ENCODE measurements at regions not wholly inside any gene's neighbourhood (a gene's known extent, or its start where the extent isn't known, plus 50 kb on each side); places are given as distances from the start of the nearest gene placed in this dataset.

DNA sequence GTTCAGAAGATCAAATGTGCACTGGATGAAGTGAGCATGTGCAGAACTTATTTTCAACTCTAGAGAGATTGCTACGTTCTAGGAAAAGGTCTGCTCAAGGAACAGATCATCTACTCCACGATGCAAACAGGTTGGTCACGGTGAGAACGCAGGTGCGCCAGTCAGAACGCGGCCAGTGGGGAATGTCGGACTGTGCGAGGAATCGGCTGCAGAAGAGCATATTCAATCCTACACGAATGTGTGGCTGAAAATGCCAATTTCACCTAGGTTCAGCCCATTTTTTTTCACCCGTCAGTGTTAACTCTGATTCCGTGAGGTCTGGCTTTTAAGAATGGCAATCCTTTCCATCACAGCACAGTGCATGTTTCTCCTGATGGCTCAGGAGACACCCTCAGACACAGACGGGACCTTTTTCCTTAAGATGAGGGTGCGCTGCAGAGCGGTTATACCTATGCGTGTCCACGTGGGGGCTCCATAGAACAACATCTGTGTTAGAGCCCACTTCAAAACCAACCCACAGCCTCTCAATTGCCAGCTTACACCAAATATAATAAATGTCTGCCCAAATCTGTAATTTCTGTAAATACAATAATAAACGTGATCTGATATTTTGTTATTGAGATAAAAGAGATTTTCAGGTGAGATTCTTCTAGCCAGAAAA is 250.4 kb downstream of the FOXA2 start:
- DNase-seq (ENCODE audit: low read depth in 2 of 3, low spot score in 2 of 3): peak in 2 of 3 donors; percentile 58 to 76

DNA sequence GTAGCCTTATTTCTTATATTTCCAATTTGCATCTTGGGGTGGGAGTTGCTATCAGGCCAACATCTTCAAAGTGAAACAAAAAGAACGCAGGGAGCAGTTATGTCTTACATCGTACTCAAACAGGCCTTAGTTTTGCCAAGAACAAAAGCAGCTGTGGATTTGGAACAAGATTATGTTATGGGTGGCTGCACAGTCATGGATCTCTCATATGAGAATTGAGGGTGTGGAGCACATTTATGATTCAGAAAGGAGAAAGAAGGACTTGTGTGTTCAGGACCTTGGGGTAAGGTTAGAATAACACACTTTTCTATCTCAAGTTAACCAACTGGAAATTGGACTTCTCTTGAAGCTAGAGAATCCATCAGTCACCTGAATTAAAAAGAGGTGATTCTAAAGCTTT is 259.9 kb downstream of the FOXA2 start:
- DNase-seq (ENCODE audit: low read depth in 2 of 3, low spot score in 2 of 3): no peak

DNA sequence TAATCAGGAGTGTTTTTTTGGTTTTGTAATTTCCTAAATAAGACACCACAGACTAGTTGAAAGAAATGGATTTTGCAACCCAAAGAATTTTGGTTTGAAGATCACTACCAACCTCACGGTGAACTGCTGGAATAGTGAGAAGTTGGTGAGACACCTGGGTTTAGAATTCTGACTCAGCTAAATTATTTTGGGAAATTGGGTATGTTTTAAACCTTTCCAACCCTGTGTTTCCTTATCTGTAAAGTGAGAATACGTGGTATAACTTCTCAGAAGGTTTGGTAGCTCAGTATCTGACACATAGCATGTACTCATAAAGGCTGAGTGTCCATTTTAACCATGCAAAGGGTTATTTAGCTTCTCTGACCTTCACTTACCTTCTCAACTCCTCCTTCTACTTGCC is 261.9 kb downstream of the FOXA2 start:
- no peak for DNase-seq (ENCODE audit: low read depth in 2 of 3, low spot score in 2 of 3)

DNA sequence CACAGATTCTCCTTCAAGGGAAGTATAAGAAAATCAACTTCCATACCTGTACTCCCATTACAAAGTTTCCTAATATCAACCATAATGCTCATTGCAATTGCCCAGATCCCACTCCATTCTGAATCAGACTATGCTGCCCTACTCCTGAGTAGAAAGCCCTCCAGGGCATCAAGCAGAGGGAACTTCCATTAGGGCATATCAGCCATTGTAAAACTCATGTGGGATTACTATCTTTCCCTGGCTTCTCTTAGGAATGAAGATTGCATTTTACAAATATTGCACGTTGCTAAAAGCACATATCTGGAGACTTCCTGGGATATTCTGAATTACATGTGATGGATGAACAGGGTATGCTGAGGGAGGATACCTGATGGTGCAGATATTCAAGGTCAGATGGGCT is 263.2 kb downstream of the FOXA2 start:
- DNase-seq (ENCODE audit: low read depth in 2 of 3, low spot score in 2 of 3): no peak

DNA sequence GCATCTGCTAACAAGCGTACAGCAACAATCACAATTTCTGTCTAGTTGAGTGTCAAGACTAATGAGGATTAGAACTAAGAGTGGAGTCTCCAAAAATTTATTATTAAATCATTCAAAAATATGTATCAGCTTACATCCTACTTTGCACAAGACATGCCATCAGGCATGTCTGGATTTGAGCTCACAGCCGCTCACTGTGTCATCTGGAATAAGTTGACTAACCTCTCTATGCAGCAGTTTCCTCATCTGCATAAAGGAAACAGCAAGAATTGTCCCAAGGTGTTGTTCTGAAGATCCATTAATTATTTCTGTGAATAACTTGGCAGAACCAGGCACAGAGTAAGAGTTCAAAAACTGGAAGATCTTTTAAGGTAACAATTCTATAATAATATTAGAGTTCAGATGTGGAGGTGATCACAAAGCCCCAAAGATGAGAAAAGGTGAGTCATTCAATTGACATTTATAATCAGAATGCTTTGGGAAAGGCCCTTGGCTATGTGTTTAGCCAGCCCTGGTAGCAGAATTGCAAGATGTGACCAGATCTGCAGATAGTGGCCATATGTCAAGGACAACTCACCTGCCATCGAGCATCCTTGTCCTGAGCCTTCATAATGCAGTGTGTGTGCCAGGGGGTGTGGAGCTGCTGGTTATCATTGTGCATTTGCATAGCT is 264.0 kb downstream of the FOXA2 start:
- DNase-seq (ENCODE audit: low read depth in 2 of 3, low spot score in 2 of 3): no peak

DNA sequence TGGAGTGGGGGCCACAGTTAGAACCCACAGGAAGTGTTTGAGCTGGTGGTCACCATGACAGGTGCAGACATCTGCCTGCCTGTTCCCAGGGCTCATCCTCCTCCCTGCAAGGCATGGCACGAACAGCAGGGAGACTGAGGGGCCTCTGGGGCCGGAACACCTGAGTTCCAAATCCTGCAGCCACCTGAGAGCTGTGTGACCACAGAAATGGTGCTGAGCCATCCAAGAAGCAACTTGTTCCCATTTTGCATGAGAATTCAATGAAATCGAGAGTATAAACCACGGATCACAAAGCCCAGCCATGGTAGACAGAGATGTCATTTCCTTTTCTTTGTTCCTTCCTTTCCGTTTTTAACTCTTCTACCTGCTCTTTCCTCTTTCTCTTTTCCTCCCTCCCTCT is 268.6 kb downstream of the FOXA2 start:
- DNase-seq (ENCODE audit: low read depth in 2 of 3, low spot score in 2 of 3): no peak

DNA sequence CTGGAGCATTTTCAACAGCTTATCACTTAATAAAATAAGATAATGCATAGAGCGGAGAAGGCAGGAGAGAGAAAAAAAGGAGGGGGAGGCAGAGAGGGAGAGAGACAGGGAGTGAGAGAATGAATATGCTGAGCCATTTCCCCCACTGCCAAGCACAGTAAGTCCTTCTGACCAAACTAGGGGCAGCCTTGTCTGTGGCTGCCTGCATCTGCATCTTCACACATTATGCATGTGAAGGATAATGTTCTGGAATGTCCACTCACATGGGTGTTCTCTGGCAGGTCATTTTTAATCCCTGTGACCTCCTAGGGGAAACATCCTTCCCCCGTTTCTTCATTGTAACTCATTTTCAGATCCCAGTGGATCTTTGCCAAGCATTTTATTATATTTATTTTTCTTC is 269.3 kb downstream of the FOXA2 start:
- no peak for DNase-seq (ENCODE audit: low read depth in 2 of 3, low spot score in 2 of 3)

DNA sequence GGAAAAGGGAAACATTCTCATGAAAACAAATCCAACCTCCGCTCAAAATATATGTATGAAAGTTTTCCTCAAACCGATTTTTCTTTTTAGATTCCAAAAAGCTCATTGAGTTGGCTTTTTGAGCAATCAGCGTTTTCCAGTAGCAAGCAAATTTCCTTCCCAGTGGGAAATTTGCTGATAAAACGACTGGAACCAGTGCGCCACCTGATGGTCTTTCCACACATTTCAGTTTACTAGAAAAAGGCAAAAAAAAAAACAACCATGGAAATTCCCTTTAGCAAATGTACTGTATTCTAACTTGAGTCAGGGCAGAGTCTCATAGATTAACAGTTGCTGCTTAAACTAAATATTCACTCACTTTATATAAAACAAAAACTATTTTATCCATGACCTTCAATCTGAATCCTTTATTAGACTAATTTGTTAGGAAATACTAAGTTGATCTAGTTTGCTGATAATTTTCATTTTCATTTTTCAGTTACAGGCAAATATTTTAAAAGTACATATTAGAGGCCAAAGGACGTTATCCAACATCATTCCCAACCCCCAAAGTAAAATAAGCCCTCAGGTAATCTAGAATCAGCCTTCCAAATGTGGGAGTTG is 271.5 kb downstream of the FOXA2 start:
- DNase-seq (ENCODE audit: low read depth in 2 of 3, low spot score in 2 of 3): peak in 2 of 3 donors; percentile 18 to 24

DNA sequence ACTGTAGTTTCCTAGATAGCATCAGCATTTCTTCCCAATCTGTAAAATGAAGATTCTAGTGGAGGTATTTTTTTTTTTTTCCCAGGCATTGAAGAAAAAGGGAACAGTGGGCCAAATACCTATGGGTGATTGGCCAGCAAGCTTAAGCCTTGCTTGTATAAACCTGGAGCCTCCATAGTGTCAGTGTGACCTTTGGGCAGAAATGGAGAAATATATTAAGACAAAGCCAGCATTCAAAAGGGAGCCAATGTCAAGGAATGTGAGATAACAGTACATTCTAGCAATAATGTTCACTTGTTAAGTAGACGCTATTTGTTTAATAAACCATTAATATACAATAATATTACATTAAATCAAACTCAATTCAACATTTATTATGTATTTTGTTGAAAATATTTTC is 275.4 kb downstream of the FOXA2 start:
- DNase-seq (ENCODE audit: low read depth in 2 of 3, low spot score in 2 of 3): no peak

DNA sequence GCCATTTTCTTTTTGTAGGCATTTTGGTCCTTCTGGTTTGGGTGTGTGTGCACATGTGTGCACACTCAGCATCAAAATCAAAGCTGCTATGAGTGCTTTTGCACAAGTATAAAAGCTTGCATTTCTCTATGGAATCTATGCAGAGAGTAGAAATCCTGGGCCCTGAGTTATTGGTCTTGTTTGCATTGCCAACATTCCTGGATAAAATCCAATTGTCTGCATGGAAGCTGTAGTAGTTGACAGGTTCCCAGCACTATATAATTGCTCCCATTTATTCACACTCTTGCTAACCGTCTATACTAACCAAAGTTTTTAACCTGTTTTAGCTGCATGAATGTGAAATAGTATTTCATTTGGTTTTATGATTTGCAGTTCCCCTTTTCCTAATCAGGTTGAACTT is 277.0 kb downstream of the FOXA2 start:
- no peak for DNase-seq (ENCODE audit: low read depth in 2 of 3, low spot score in 2 of 3)

DNA sequence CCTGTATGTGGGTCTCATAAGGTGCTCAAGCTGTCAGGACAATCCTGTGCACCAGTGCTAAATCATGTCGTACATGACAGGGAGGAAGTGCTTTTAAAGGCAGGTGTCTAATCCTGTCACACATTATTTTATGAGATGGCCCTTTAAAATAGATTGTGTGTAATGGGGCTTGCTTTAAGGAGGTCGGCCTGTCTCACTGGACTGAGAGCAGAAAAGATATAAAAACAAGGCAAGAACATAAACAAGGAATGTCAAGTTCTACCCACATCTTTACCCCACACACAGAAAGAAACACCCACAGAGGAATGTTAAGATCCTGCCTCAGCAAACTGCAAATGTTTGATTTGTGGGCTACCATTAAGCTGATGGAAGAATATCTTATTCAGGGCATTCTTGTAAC is 279.0 kb downstream of the FOXA2 start:
- no peak for DNase-seq (ENCODE audit: low read depth in 2 of 3, low spot score in 2 of 3)

DNA sequence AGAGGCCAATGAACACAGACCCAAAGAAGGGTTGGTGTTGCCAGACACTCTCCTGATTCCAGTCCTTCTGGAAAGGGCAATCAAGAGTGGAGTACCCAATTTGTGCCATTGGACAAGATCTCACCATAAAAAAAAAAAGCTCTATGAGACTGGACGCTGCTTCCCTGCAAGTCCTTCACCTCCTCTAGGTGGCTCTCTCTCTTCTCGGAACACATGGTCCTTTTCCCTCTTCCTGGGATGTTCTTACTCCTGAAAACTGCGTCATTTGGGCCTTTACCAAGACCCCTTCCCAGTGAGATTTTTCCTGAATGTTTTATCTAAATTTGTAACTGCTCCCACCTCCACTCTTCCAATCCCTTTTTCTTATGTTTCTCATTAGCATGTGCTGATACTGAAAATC is 280.8 kb downstream of the FOXA2 start:
- no peak for DNase-seq (ENCODE audit: low read depth in 2 of 3, low spot score in 2 of 3)

DNA sequence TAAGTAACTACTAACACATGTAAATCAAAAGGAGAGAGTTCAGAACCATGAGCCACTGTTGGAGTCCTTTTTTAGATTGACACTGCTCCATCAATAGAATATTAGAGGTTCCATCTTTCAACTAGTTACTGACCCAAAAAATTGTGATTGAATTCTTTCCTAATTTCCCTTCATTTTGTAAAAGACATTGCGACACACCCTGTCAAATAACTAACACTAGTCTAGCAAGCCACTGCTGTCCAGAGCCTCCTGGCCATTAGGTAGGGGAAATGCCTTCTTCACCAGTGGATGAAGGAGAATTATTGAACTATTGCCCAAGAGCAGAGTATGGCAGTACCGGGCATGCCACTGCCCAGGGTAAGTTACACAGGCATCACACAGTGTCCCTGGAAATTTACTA is 282.3 kb downstream of the FOXA2 start:
- no peak for DNase-seq (ENCODE audit: low read depth in 2 of 3, low spot score in 2 of 3)

DNA sequence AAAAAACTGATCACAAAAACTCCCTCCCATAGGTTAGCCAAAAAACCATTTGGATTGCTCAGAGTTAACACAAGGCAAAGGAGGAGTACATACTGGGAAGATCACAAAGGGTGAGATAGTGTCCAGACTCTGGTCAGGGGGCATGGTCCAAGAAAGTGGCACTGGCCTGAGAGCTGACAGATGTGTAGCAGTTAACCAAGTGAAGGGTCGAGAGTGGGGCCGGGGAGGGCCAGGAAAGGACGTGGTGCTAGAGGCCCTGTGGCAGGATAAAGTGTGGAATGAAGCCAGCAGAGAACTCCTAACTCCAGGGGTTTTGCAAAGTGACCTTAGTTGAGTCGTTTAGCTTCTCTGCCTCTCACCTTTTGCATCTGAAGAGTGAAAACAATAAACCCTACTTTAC is 290.5 kb downstream of the FOXA2 start:
- DNase-seq (ENCODE audit: low read depth in 2 of 3, low spot score in 2 of 3): no peak

DNA sequence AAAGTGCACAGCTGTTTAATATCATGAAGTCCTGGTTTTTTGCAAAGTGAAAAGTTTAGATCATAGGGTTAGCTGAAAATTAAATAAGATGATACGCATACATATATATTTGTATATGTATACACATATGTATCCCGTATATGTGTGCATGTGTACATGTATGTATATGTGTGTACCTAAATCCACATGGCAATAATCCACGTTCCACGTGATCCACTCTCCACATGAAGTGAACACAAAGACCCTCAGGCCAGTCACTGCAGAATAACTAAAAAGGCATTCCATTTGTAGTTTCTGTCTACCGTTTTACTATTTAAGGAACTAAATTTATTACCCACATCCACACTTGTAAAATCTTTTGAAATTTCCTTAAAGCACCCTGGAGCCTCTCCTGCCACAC is 294.9 kb downstream of the FOXA2 start:
- no peak for DNase-seq (ENCODE audit: low read depth in 2 of 3, low spot score in 2 of 3)

DNA sequence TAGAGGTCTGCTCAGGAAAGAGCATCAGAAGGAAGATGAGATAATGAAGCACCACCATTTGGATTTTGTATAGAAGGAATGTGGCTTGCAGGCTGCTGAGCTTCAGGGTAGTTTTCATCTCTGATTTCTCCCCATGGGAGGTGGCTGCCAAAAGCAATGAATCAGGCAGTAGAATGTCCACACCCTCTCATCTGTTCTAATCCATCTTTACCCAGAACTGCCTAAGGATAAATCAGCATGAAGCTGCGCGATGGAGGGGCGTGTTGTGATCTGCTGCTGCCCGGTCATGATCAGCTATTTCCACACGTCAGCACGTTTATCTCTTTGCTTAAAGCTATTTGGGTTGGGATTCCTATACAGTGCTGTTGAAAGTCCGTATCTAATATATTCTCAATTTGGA is 295.4 kb downstream of the FOXA2 start:
- DNase-seq (ENCODE audit: low read depth in 2 of 3, low spot score in 2 of 3): no peak

DNA sequence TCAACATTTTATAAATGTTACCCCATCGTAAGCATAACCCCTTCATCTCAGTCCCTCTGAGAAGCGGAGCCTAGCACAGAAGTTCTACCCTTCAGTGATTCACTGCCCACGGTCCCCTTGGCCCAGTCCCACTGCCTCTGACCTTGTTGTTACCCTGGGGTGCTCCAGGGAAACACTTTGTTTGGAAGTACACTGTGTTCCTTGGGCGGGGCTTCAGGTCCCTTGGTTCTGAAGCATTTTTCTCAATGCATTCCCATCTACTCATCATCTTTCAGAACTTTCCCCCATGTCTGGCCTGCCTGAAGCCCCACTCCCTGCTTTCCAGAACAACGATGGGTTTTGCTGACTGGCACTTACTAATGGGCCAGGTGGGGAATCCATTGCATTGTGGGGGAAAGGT is 296.2 kb downstream of the FOXA2 start:
- DNase-seq (ENCODE audit: low read depth in 2 of 3, low spot score in 2 of 3): no peak

DNA sequence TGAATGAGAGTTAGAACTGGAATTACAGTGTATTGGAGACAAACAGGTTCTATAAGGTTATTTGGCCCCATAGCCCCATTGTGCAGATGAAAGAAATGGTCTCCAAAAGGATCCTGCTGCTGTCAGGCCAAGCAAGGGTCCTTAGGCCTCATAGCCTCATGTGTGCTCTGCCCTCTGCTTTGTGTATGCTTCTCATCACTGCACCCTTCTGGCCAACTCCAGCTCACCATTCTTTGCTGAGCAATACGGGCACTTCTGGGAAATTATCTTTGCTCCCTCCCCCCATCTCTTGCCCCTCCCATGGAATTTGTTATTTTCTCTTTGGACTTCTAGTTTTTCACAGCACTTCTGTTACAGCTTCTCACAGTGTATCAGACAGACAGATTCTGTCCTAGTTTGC is 298.8 kb downstream of the FOXA2 start:
- DNase-seq (ENCODE audit: low read depth in 2 of 3, low spot score in 2 of 3): no peak

DNA sequence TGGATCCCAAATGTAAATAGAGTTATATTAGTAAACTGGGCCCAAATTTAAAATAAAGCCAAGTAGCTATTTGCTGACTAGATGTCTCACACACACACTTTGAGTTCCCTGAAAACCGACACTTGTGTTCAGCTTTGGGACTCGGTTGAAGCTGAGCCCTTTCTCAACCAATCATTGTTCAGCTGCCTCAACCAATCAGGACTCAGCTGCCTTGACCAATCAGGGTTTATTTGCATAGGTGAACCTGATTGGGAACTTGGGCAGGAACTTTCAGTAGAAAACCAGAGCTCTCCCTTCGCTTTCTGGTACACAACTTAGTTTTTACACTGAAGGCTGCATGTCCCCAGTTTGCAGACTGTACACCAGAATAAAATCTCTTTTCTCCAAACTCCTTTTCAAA is 301.7 kb downstream of the FOXA2 start:
- DNase-seq (ENCODE audit: low read depth in 2 of 3, low spot score in 2 of 3): no peak

DNA sequence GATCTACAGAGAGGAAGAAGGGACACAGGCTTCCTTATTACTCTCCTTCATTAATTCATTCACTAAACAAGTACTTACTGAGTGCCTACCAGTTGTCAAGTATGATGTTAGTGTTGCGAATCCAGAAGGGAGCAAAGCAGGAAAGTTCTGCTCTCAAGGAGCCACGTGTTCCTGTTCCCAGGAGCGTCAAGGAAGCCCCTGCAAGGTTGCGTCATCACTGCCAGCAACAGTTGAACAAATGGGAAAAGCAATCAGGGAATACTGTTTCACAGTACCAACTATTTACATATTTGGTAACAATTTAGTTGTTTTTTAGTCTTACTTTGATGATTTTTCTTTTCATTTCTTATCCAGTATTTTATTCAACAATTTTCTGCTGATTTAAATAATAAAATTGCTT is 310.0 kb downstream of the FOXA2 start:
- DNase-seq (ENCODE audit: low read depth in 2 of 3, low spot score in 2 of 3): no peak

DNA sequence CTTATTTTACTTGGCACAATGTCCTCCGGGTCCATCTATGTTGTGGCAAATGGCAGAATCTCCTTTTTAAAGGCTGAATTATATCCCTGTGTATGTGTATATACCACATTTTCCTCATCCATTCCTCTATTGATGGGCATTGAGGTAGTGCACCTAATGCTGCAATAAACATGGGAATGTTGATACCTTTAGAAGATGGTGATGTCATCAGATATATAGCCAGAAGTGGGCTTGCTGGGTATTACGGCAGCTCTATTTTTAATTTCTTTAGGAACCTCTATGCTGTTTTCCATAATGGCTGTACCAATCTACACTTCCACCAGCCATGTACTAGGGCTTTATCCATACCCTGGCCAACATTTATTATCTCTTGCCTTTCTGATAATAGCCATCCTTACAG is 315.7 kb downstream of the FOXA2 start:
- DNase-seq (ENCODE audit: low read depth in 2 of 3, low spot score in 2 of 3): no peak

DNA sequence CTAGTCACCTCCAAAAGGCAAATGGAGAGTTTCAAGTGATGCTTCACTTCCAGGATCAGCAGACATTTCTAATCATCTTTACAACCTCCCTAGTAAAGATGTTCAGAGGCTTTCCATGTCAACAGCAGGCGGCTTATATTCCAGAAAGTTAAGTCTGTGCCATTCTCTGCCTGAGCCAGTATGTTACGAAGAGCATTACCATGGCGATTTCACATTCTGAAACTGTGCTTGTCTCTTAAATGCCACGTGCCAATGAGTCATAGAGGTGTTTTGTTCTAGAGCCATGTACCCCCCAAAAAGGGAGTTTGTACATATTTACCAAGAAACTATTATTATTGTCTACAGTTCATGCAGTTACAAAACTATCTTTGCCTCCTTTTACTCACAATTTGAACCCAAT is 319.5 kb downstream of the FOXA2 start:
- no peak for DNase-seq (ENCODE audit: low read depth in 2 of 3, low spot score in 2 of 3)

Data from hematopoietic multipotent progenitor cell (in vitro differentiated cells).